ENCODE measurements at regions not wholly inside any gene's neighbourhood (a gene's known extent, or its start where the extent isn't known, plus 50 kb on each side); places are given as distances from the start of the nearest gene placed in this dataset.
"Not testable (repeated sequence)": the region's sequence is repeated elsewhere in the genome, so short reads cannot be mapped to it uniquely, and the experiment has no call there.

GRCh38 chr11:96761451-96761850 is 371.6 kb downstream of the JRKL start:
- no peaks in the 10 kb centered on the region for H3K36me3 ChIP-seq
- H3K27me3 ChIP-seq: no peaks in the 10 kb centered on the region
- H3K9me3 ChIP-seq: no peaks in the 10 kb centered on the region
- no peak overlapping the region for H3K4me3 ChIP-seq
- DNase-seq: no peak

- Histone ChIP-seq H3K4me3 (no peak overlapping the region), H3K9me3 (no peaks in the 10 kb centered on the region), H3K27me3 (no peaks in the 10 kb centered on the region), H3K36me3 (no peaks in the 10 kb centered on the region)
- no peak for DNase-seq
Measured at GRCh38 chr11:96763244-96763643, 373.4 kb downstream of the JRKL start.

DNA sequence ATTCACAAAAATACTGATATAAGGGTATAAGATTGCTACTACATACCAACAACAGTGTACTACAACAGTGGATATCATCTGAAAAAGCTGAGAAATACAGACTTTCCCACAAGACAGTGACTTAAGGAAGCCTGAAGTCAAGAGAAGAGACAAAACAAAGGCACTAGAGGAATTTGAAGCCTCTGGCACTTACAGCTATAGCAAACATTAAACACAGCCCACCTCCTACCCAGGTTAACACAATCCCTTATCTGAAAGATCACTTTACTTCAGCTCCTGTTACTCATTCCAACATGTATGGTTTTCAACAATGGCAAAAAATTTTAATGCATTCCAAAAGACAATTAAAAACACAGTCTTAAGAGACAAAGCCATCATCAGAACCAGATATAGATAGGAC is 388.5 kb downstream of the JRKL start:
- Histone ChIP-seq H3K27me3 (no peaks in the 10 kb centered on the region), H3K9me3 (no peaks in the 10 kb centered on the region), H3K4me3 (no peak overlapping the region), H3K36me3 (no peaks in the 10 kb centered on the region)
- DNase-seq: no peak

DNA sequence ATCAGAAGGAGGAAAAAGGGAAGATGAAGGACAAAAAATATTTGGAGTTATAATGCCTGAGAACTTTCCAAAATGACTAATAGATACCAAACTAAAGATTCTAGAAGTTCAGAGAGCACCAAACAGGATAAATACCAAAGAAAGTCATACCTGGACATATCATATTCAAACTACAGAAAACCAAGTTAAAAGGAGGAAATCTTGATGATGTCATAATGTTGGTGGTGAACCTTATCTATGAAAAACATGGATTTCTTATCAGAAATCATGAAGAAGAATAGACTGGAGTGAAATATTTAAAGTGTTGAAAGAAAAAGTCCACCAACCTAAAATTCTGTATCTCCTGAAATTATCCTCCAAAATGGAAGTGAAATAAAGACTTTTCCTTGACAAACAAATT is 389.2 kb downstream of the JRKL start:
- Histone ChIP-seq H3K4me3 (no peak overlapping the region), H3K27me3 (no peaks in the 10 kb centered on the region), H3K9me3 (no peaks in the 10 kb centered on the region), H3K36me3 (no peaks in the 10 kb centered on the region)
- no peak for DNase-seq

DNA sequence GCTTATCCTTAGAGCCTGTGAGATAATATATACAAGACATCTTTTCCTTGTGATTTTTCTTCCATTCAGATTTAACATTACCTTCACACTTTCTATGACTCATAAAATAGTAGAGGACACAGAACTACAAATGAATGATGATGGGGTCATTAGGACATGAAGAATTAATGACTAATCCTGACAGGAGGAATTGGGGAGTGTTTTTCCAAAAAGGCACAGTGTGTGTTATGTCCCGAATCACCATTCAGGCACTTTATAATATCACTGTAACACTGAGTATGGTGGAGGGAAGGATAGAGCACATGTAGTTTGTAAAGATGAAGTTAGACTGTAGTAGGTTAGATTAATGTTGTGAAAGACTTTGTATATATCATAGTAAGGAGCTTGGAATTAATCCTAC is 391.3 kb downstream of the JRKL start:
- H3K36me3 ChIP-seq: no peaks in the 10 kb centered on the region
- H3K9me3 ChIP-seq: no peaks in the 10 kb centered on the region
- no peak overlapping the region for H3K4me3 ChIP-seq
- no peaks in the 10 kb centered on the region for H3K27me3 ChIP-seq
- DNase-seq: no peak

GRCh38 chr11:96782632-96783031 is 392.8 kb downstream of the JRKL start:
- no peaks in the 10 kb centered on the region for H3K27me3 ChIP-seq
- no peaks in the 10 kb centered on the region for H3K9me3 ChIP-seq
- no peaks in the 10 kb centered on the region for H3K36me3 ChIP-seq
- H3K4me3 ChIP-seq: no peak overlapping the region
- DNase-seq: no peak

DNA sequence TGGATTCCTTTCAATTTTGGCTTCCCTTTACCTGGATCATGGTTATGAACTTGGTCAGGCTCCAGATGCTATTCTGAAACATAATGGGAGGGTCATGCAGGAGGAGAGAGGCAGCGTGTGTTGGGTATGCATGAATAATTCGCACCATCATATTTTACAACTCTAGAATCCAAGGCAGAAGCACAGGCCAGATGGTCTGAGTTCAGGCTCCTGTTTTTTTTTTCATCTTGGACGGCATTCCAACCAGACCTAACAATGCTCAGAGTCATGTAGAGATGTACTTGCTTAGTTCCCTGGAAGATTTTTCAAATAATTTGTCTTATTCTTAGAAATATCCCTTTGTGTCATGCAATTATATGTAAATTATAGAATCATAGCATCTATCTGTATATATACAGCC is 393.5 kb downstream of the JRKL start:
- Histone ChIP-seq H3K27me3 (no peaks in the 10 kb centered on the region), H3K9me3 (no peaks in the 10 kb centered on the region), H3K36me3 (no peaks in the 10 kb centered on the region), H3K4me3 (no peak overlapping the region)
- DNase-seq: no peak

DNA sequence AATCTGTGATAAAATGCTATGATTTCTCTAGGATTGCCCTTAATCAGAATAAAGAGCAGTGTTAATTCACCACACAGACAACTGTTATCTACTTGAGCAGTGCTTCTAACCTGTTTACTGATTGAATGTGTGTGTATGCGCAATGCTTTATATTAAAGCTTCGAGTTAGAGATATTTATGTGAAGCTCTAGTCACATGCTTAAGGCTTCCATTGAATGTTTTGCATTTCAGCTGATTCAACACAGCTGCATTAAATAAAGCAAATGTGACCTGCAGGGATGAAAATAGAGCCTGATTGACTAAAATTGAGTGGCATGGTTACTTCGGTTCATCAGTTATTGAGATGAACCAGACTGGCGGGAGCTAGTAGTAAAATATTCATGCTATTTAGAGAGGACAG is 395.3 kb downstream of the JRKL start:
- Histone ChIP-seq H3K36me3 (no peaks in the 10 kb centered on the region), H3K4me3 (no peak overlapping the region), H3K9me3 (no peaks in the 10 kb centered on the region), H3K27me3 (no peaks in the 10 kb centered on the region)
- no peak for DNase-seq

DNA sequence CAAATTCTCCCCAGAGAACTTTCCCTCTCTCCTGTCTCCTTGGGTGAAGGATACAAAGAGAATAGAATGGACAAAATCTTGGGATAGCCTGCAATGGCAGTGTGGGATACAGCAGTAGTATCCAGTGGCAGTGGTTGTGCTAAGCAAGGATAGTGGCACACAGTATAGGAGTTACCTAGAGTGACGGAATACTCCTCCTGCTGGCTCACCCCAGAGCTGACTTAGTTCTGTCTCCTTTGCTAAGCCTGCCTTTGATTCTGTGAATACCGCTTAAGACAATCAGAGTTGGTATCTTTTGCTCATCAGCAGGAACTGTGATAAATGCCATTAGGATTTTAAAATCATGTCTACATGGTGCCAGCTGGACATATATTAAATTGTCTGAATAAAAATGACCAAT is 404.3 kb downstream of the JRKL start:
- H3K9me3 ChIP-seq: no peaks in the 10 kb centered on the region
- DNase-seq: no peak
- H3K4me3 ChIP-seq: no peak overlapping the region
- H3K36me3 ChIP-seq: no peaks in the 10 kb centered on the region
- H3K27me3 ChIP-seq: no peaks in the 10 kb centered on the region

DNA sequence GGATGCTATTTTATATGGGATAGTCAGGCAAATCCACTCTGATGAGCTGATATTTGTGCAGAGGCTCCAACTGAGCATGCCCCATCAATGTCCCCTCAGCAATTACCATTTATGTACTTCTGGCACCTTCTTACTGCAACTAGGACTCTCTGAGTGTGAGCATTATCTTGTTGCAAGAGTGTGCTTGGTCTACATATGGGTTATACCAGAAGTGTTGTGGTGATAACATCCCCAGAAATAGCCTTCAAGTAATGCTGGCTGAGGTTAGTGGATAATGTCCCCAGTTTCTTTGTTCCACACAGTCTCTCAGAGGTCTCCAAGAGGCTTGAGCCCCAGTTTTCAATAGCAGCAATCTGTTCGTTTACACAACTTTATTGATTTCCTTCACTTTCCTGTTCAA is 408.6 kb downstream of the JRKL start:
- H3K4me3 ChIP-seq: no peak overlapping the region
- H3K9me3 ChIP-seq: no peaks in the 10 kb centered on the region
- no peak for DNase-seq
- H3K36me3 ChIP-seq: no peaks in the 10 kb centered on the region
- no peaks in the 10 kb centered on the region for H3K27me3 ChIP-seq

- H3K9me3 ChIP-seq: no peaks in the 10 kb centered on the region
- DNase-seq: no peak
- no peaks in the 10 kb centered on the region for H3K27me3 ChIP-seq
- no peaks in the 10 kb centered on the region for H3K36me3 ChIP-seq
- H3K4me3 ChIP-seq: no peak overlapping the region
Measured at GRCh38 chr11:96815236-96815635, 425.4 kb downstream of the JRKL start.

DNA sequence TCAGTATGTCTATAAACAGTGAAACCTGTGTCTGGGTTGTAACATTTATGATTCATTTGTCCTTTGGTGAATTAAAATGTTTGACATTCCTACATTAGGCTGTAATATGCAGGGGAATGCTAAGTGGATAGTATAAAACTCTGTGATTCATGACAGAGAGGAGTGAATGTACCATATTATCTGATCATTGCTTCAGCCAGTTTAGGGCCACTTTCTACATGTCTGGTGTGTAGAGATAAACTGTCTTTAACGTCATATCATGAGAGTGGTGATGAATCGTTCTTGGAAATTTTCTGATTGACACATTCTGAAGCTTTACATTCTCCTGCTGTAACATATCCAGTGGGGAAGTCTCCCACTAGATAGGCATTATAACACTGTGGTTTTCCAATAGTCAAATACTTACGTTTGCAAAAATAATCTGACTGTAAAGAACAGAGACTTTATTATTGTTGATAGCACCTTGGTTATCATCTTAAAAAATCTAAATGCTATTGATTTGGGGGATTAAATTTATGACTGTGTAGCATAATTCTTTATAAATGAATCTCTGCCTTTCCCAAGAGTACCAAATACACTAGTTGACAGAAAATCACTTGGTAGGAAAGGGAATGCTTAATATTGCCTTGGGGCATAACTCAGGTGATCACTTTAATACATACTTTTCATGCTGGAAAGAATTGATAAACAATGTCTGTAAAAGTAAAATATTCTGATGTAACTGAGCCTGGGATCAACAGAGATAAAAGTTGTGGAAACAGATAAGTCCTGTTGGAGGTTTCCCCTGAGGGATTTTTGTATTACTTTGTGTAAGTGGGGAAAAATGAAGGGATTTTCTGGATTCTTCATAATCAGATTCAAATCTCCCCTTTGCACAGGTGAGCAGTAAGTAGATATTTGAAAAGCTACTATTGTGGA is 427.9 kb downstream of the JRKL start:
- Histone ChIP-seq H3K36me3 (no peaks in the 10 kb centered on the region), H3K27me3 (no peaks in the 10 kb centered on the region), H3K9me3 (no peaks in the 10 kb centered on the region), H3K4me3 (no peak overlapping the region)
- no peak for DNase-seq

DNA sequence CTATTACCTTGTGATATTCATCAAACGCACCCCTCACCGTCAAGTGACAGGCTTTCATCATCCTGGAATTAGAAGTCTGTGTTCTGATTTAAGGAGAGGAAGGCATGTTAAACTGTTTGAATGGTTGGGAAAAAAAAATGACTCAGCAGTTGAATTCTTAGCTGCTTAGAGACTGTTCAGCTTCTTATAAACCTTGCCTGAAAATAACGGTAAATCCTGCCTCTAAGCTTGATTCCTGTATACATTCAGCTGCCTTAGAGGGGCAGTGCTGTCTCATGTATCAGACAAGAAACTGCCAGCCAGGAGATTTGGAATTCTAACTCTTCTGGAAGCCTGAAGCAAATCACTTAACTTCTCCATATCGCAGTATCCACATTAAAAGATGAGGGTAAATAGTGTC is 437.4 kb downstream of the JRKL start:
- Histone ChIP-seq H3K9me3 (no peaks in the 10 kb centered on the region), H3K4me3 (no peak overlapping the region), H3K36me3 (no peaks in the 10 kb centered on the region), H3K27me3 (no peaks in the 10 kb centered on the region)
- peak; percentile 3 for DNase-seq

DNA sequence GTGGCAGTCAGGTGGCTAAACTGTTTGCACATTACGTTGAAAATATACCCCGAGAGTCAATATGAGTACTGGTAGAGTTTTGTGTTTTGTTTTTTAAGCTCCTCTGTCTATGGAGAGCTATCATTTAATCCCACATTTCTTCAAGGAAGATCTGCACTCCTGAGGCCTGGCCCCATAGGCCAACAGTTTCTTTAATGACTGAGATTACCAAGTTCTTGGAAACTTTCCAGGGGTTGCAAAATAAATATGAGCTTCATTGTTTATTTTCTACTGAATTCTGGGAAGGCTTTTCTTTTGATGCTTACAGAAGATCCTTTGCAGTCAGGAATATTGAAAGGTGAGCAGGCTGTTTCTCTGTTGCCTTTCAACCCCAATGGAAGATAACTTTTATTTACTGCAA is 452.0 kb downstream of the JRKL start:
- Histone ChIP-seq H3K9me3 (no peaks in the 10 kb centered on the region), H3K4me3 (no peak overlapping the region), H3K27me3 (no peaks in the 10 kb centered on the region), H3K36me3 (no peaks in the 10 kb centered on the region)
- DNase-seq: no peak

- no peaks in the 10 kb centered on the region for H3K36me3 ChIP-seq
- H3K9me3 ChIP-seq: no peaks in the 10 kb centered on the region
- no peaks in the 10 kb centered on the region for H3K27me3 ChIP-seq
- no peak overlapping the region for H3K4me3 ChIP-seq
- no peak for DNase-seq
Measured at GRCh38 chr11:96842731-96843130, 452.9 kb downstream of the JRKL start.

- H3K27me3 ChIP-seq: no peaks in the 10 kb centered on the region
- no peaks in the 10 kb centered on the region; the same call in 1 of the 2 replicates for H3K9me3 ChIP-seq
- no peak for DNase-seq
- no peaks in the 10 kb centered on the region for H3K36me3 ChIP-seq
- no peak overlapping the region for H3K4me3 ChIP-seq
Measured at GRCh38 chr11:96854425-96854824, 464.6 kb downstream of the JRKL start.

GRCh38 chr11:96861722-96862121 is 471.9 kb downstream of the JRKL start:
- not testable (repeated sequence) for H3K9me3 ChIP-seq, H3K27me3 ChIP-seq, DNase-seq, H3K36me3 ChIP-seq, H3K4me3 ChIP-seq

- DNase-seq: peak; percentile 68
- Histone ChIP-seq H3K36me3 (no peaks in the 10 kb centered on the region), H3K4me3 (no peak overlapping the region), H3K9me3 (no peaks in the 10 kb centered on the region), H3K27me3 (no peaks in the 10 kb centered on the region)
Measured at GRCh38 chr11:96863520-96863919, 473.7 kb downstream of the JRKL start.
